ENCODE measurements at regions not wholly inside any gene's neighbourhood (a gene's known extent, or its start where the extent isn't known, plus 50 kb on each side); places are given as distances from the start of the nearest gene placed in this dataset.

DNA sequence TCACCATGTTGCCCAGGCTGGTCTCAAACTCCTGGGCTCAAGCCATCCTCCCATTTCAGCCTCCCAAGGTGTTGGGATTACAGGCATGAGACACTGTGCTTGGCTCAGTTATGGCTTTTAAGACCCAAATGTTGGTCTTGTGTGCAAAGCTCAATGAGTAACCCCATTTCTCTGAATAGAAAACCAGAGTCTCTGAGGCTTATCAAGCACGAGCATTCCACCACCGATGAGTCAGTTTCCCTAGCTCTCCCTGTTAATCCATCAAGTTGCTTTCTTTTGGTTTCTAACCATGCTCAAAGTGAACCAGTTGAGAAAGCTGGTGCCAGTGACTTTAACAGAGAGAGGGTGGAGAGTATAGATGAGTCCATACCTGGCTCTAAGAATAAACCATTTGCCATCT, 350.9 kb upstream of the ADGRL2 start:
- TF ChIP-seq, protein P1, sequence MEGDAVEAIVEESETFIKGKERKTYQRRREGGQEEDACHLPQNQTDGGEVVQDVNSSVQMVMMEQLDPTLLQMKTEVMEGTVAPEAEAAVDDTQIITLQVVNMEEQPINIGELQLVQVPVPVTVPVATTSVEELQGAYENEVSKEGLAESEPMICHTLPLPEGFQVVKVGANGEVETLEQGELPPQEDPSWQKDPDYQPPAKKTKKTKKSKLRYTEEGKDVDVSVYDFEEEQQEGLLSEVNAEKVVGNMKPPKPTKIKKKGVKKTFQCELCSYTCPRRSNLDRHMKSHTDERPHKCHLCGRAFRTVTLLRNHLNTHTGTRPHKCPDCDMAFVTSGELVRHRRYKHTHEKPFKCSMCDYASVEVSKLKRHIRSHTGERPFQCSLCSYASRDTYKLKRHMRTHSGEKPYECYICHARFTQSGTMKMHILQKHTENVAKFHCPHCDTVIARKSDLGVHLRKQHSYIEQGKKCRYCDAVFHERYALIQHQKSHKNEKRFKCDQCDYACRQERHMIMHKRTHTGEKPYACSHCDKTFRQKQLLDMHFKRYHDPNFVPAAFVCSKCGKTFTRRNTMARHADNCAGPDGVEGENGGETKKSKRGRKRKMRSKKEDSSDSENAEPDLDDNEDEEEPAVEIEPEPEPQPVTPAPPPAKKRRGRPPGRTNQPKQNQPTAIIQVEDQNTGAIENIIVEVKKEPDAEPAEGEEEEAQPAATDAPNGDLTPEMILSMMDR (IDR thresholded peaks at IDR 0.05), result no peak
- no peak for TF ChIP-seq EP300 (IDR thresholded peaks at IDR 0.05)

Data from sigmoid colon (tissue), 4 donors.